ENCODE measurements at regions not wholly inside any gene's neighbourhood (a gene's known extent, or its start where the extent isn't known, plus 50 kb on each side); places are given as distances from the start of the nearest gene placed in this dataset.

- no peak for DNase-seq (ENCODE audit: low spot score)
Observed at GRCh38 chr5:66477596-66477995, 118.6 kb upstream of the MAST4 start.

DNA sequence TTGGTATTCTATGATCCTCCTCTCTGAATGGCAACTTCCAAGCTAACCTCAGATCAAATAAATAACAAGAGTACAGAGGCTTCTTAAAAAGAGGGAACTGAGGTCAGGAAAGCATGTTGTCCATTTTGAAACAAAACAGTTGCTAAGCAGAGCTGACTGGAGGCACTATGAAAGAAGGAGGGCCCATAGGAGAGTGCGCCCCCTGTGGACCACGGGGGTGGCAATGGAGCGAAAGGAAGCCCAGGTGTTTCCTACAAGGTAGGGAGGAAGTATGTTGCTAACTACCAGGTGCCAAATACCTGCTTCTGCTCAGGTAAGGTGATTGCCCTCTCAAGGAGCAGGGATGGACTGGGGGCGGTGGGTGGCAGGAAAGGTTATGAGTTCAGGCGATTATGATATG is 101.8 kb upstream of the MAST4 start:
- DNase-seq (ENCODE audit: low spot score), result no peak

DNA sequence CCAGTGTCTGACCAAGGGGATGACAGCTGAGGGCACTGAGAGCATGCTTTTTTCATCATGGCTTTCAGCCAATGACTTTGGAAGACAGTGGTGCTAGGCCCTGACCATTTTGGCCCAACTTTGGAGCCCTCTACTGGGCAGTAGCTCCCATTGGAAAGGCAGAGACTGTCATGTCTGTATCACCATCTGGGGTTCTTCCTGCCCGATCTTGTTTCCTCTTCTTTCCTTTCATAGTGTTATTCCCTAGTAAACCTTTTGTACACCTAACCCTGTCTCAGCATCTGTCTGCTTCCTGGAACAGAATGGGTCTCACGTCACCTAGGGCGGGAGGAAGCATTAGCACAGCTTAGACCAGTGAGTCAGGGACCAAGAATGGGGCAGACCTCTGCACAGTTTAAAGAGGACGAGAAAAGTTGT is 97.4 kb upstream of the MAST4 start:
- no peak for DNase-seq (ENCODE audit: low spot score)

DNA sequence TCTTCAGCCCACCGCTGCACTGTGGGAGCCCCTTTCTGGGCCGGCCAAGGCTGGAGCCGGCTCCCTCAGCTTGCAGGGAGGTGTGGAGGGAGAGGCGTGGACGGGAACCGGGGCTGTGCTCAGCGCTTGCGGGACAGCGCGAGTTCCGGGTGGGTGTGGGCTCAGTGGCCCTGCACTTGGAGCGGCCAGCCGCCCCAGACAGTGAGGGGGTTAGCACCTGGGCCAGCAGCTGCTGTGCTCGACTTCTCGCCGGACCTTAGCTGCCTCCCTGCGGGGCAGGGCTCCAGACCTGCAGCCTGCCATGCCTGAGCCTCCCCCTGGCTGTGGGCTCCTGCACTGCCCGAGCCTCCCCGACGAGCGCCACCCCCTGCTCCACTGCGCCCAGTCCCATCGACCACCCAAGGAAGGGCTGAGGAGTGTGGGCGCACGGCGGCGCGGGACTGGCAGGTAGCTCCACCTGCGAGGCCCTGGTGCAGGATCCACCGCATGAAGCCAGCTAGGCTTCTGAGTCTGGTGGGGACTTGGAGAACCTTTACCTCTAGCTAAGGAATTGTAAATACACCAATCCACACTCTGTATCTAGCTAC is 92.9 kb upstream of the MAST4 start:
- DNase-seq (ENCODE audit: low spot score), result no peak

GRCh38 chr5:66507106-66507505 is 89.1 kb upstream of the MAST4 start:
- no peak for DNase-seq (ENCODE audit: low spot score)

DNA sequence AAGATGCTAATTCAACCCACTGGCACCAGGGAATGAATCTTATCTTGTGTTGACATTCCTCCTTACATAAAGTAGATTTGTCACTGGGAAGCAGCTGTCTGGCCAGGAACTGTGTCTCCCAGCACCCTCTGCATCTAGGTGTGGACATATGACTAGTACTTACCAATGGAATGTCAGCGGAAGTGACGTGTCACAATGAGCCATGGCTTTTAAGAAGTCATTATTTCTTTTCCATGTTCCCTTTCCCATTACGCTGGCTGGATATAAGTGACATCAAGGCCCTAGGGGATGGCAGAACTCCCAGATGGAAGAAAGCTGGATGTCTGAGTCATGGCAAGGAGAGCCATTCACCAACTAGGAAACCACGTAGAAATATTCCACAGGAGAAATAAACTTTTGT is 84.7 kb upstream of the MAST4 start:
- DNase-seq (ENCODE audit: low spot score), result no peak

GRCh38 chr5:66513130-66513529 is 83.1 kb upstream of the MAST4 start:
- DNase-seq (ENCODE audit: low spot score), result no peak

DNA sequence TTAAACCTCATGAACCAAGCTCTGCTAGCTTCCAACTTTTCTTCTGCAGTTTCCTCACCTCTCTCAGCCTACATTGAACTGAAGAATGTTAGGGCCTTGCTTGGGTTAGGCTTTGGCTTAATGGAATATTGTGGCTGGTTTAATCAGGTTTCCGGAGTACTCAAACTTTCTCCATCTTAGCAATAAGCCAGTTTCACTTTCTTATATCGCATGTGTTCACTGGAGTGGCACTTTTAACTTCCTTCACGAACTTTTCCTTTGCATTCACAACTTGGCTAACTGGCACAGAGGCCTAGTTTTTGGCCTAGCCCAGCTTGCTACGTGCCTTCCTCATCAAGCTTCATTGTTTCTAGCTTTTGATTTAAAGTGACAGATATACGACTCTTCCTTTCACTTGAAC is 81.0 kb upstream of the MAST4 start:
- DNase-seq (ENCODE audit: low spot score), result no peak

DNA sequence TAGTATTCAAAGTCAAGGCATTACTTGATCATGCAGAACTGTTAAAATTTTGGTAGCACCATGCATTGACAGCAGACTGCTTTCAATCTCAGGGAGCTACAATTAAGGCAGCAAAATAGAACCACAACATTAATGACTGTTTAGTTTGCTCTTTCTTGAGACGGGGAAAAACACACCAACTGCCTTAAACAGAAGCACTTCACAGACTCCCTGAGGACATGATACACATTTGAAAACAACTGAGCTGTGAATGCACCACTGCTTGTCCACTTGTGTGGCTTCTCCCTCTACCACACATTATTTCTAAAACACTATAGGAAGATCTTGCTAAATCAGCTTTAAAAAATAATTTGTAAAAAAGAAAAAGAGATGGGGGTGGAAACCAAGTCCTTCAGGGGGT is 79.6 kb upstream of the MAST4 start:
- no peak for DNase-seq (ENCODE audit: low spot score)

DNA sequence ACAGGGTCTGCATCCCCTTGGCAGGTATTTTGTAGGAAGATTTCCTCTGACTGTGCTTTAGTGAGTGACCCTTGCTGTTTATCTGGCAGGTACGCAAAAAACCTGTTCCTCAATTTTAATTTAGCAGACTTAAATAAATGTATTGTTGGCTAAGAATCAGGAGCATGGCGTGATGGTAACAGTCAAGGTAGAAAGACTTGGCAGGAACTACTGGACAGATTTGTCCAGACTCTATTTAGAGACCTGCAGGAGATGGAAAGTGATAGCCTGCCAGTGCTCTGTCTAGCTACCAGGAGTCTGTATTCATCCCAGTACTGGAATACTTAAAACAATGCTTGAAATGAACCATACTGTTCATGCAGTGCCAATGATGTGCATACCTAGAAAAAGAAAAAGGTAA is 78.8 kb upstream of the MAST4 start:
- no peak for DNase-seq (ENCODE audit: low spot score)

DNA sequence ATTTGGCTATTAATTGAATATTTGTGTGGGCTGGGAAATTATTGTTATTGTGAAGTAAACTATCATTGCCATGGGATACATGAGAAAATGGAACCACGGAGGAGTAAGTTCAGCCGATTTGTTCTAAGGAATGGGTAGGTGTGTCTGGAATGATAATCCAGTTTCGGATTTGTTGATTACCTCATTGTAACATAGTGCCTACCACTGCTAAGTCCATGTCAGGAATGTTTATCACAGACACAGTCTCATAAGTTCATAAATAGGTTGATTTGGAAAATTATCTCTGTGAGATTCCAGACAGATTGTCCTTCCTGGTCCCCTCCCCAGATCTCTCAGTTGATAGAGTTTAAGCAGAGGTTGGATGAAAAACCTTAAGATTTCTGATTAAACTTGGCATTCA is 78.1 kb upstream of the MAST4 start:
- DNase-seq (ENCODE audit: low spot score), result no peak

DNA sequence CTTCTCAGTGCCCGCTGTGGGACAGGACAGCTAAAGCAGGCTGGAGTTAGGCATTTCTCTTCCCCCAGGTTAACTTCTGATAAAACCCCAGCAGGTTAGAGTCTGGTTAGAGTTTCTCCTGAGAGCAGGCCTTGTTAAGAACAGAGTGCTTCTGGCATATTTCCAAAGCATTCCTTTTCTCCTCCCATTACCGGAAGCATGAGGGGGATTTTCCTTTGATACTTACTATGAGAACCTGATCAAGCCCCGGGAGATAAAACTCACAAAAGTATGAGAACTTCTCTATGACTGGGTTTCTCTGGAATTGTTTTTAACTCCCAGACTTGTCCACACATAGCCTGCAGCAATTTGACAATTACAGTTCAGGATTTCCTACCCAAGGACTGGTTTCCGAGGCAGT is 77.4 kb upstream of the MAST4 start:
- no peak for DNase-seq (ENCODE audit: low spot score)

- DNase-seq (ENCODE audit: low spot score), result no peak
Observed at GRCh38 chr5:66519626-66520025, 76.6 kb upstream of the MAST4 start.

GRCh38 chr5:66520854-66521253 is 75.3 kb upstream of the MAST4 start:
- DNase-seq (ENCODE audit: low spot score), result no peak

DNA sequence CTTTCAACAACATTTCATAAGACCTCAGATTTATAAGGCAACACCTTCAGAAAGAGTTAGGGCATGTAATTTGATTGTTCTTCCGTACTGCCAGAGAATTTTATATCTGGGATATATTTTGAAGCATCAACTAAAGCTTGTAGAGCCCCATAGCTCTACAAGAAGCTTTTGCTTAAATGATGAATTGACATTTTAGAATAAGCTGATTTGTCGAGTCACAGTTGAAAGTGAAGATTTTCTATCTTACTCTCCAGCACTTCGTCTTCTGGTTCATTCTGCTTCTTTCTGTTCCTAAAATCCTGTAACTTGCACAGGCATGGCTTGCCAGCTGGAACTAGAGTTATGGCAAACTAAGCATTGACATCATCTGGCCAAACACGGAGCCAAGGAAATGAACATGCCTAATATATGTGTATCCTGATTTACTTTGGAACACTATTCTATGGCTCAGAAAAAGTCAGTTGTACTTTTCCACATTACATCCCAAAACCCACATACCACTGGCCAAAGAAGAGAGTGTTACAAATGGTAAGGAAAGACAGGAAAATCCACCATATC is 68.6 kb upstream of the MAST4 start:
- DNase-seq (ENCODE audit: low spot score), result no peak

GRCh38 chr5:66529182-66529581 is 67.0 kb upstream of the MAST4 start:
- no peak for DNase-seq (ENCODE audit: low spot score)

GRCh38 chr5:66529704-66530103 is 66.5 kb upstream of the MAST4 start:
- no peak for DNase-seq (ENCODE audit: low spot score)

DNA sequence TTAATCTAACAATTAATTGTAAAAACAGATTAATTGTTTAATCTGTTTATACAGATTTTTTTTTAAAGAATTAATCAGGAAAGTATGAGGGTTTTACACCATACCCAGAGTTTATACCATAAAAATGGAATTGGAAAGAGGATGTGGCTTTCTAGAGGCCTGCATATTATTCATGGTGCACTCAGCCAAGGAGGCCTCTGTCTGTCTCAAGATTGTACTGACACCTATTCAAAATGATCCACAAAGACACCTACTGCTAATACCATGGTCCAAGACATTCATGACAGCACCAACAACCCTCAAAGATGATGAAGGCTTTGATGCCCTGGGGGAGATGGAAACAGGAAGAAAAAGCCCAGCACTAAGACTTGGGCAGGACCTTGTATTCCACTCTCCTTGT is 58.1 kb upstream of the MAST4 start:
- no peak for DNase-seq (ENCODE audit: low spot score)

- no peak for DNase-seq (ENCODE audit: low spot score)
Observed at GRCh38 chr5:66538531-66538930, 57.7 kb upstream of the MAST4 start.

- DNase-seq (ENCODE audit: low spot score), result no peak
Observed at GRCh38 chr5:66540078-66540477, 56.1 kb upstream of the MAST4 start.

GRCh38 chr5:66542711-66543110 is 53.5 kb upstream of the MAST4 start:
- no peak for DNase-seq (ENCODE audit: low spot score)
